Hematopoietic multipotent progenitor cell treated with erythropoietin and hydrocortisone succinate and interleukin-3 and kit ligand, for 17 days (in vitro differentiated cells): ENCODE measurements at regions not wholly inside any gene's neighbourhood (a gene's known extent, or its start where the extent isn't known, plus 50 kb on each side); places are given as distances from the start of the nearest gene placed in this dataset.
"Not testable (repeated sequence)": the region's sequence is repeated elsewhere in the genome, so short reads cannot be mapped to it uniquely, and the experiment has no call there.

ENCODE experiments used
- DNase-seq: peaks from one replicate; pipeline ENCODE4 v3.0.0-alpha.2; 2015; ENCODE audit warnings: low spot score

- no peak for DNase-seq
These were observed 176.4 kb downstream of the TFAP2B start for GRCh38 chr6:50995036-50995435.

DNA sequence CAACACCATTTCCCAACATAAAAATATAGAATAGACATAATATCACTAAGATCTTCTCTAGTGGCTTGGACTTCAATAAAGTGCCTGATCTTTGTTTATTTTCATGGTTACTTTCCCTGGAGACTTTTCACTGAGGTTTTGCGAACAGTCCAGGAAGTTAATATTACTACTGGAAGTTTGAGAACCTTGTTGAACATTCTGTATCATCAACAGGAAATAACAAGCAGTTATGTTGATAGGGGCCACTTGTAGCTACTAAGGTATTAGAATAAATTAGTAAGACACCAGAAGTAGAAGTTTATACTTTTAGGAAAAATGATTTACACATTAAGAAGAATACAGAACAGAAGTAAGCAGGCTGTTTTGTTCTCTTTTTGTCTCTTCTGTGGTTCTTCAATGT lies 180.2 kb downstream of the TFAP2B start:
- DNase-seq = no peak

- no peak for DNase-seq
These were observed 182.7 kb downstream of the TFAP2B start for GRCh38 chr6:51001399-51001798.

DNA sequence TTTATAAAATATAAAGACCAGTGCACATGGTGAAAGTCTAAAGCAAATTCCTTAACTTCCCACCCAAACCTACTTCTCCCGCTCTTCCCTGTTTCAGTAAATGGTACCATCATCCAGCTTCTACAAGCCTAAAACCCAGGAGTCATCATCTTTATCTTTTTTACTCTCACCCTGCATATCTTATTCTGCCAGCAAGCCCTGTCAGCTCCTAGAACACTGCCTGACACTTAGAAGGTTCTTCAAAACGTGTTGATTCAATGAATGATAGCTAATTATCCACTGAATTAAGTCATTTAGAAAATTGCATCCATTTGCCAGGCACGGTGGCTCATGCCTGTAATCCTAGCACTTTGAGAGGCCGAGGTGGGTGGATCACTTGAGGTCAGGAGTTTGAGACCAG lies 185.7 kb downstream of the TFAP2B start:
- DNase-seq = no peak

DNA sequence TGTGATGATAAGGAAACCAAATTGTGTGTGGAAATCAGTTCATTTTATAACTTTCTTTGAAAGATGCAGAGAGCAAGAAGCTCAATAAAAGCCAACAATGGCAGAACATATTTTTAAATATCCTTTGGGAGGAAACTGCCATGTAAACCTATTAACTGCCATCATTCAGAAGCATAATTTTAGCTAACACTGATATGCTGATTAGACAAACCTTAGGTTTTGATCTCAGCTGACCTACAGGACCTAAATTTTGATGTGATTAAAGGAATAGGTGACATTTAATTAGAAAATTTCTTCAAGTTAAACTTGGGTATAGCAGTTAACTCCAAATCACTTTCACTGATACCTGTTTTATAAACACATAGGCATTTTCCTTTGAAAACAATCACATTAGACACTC lies 187.1 kb downstream of the TFAP2B start:
- no peak for DNase-seq

DNA sequence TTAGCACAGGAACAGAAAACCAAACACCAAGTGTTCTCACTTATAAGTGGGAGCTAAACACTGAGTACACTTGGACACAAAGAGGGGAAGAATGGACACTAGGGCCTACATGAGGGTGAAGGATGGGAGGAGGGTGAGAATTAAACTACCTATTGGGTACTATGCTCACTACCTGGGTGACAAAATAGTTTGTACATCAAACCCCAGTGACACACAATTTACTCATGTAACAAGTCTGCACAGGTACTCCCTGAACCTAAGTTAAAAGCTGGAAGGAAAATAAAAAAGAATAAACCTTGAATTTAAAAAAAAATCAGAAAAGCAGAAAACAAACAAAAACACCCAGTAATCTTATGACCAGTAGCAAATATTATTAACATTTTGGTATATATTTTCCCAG lies 188.6 kb downstream of the TFAP2B start:
- no peak for DNase-seq

- DNase-seq = not testable (repeated sequence)
These were observed 190.0 kb downstream of the TFAP2B start for GRCh38 chr6:51008693-51009092.

DNA sequence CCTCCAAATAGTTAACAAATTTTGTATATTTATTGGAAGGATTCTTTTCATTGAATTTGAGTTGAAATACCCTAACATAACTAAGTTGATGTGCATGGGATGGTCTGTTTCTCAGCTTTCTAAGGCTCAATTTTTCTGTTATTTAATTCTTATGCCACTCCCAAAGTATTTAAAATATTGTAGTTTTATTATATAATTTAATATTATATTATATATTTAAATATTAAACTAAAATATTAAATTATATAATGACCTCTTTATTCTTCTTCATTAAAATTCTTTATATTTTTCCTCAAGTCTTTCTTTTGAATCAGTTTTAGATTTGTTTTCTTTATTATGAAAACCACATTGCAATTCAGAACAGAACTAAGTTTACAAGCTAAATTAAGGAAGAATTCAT lies 194.7 kb downstream of the TFAP2B start:
- DNase-seq = no peak

DNA sequence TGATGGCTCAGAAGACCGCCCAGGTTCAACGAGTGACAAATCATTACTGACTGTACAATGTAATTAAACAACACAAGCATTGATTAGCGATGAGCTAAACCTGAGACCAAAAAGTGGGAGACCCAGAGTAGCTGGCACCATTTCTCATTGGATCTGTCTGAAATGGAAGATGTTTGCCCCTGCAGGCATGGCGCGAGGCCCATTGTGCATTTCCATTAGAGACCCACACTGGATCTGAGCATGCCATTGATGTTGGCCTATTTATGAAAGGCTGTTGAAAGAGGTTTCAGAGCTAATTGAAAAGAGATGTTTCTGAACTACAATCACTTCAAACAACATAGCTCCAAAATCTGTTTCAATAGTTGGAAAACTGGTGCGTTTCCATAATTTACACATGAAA lies 196.7 kb downstream of the TFAP2B start:
- DNase-seq = no peak

DNA sequence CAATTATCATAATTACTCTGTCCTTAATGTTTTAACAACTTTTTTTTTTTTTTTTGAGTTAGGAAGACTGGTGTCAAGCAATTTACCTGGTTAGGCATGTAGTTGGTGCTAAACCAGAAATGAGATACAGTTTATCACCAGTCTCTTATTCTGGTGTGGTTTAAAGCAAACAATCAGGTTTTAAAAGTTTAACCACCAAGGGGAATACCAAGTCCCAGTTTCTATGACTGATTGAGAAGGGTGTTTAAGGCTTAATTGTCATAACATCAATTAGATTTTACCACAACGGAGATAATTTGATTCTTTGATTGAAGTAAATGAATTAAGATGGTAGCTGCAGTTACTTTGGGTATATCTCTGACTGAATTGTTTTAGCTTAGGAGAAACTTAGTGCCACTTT lies 197.8 kb downstream of the TFAP2B start:
- DNase-seq = no peak

- DNase-seq = no peak
These were observed 201.1 kb downstream of the TFAP2B start for GRCh38 chr6:51019806-51020205.

DNA sequence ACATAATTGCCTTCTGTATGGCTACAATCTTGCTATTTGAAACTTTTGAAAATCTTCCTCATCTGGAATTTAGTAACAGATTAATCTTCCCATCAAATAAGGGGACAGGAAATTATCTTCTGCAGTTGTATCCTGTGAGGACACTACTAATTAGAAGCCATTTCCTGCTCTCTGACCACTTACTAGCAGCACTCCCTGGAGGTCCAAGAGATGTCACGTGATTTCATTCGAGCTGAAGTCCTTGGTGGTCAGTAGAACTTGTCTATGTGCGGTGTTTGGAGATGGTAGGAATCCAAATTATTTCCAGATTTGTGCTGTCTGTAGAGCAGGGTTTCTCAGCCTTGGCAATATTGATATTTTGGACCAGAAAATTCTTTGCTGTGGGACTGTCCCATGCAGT lies 202.5 kb downstream of the TFAP2B start:
- DNase-seq = no peak

GRCh38 chr6:51024126-51024525 lies 205.5 kb downstream of the TFAP2B start:
- no peak for DNase-seq

DNA sequence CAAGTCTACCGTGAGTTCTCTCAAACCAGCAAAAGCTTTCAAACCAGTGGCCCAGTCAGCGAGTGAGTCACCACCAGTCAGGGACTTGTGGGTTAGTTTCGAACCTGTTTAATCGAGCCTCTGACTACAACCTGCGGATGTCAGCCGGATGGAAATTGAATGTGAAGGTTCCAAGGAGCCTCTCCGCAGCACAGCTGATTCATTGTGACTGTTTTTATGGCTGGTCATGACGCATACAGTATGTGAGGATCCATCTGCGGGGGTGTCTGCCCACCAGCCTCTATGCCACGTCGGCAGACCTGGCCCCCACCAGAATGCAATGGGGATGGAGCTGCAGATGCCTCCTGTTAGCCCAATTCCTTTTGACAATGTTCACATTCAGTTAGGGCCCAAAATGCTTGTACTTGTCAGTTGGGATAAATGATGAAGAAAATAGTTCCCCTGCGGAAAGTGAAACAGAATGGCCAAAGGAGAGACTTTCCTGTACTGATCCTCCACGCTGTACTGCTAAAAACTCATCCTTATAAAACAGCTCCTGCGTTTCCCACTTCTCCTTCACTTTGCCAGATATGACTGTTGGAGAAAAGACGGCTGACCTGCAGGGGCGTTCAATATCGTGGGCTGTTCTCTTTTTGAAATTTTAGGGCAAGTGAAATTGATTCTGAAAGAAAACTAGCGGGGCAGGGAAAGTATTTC lies 206.6 kb downstream of the TFAP2B start:
- no peak for DNase-seq

GRCh38 chr6:51027283-51028065 lies 208.8 kb downstream of the TFAP2B start:
- no peak for DNase-seq

- no peak for DNase-seq
These were observed 209.6 kb downstream of the TFAP2B start for GRCh38 chr6:51028276-51028675.

- no peak for DNase-seq
These were observed 210.9 kb downstream of the TFAP2B start for GRCh38 chr6:51029561-51029960.

DNA sequence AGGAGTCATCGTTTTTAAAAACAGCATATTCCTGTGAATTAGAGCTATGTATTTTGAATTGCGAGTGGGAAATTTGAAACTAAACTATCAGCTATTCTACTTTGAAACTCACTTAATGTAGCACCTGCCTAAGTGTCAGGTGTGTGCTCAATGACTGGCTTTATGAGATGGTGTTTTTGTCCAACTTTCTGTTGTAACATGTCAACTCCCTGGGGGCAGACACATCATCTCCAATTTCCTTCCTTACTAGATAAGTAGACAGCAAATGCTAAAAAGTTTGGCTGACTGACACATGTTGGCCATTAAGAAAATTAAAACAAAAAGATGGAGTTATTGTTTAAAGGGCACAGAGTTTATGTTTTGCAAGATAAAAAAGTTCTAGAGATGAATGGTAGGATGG lies 226.9 kb downstream of the TFAP2B start:
- no peak for DNase-seq

- DNase-seq = no peak
These were observed 230.8 kb downstream of the TFAP2B start for GRCh38 chr6:51049288-51049982.

GRCh38 chr6:51049983-51050877 lies 231.6 kb downstream of the TFAP2B start:
- no peak for DNase-seq

- not testable (repeated sequence) for DNase-seq
These were observed 234.0 kb downstream of the TFAP2B start for GRCh38 chr6:51052716-51053115.

DNA sequence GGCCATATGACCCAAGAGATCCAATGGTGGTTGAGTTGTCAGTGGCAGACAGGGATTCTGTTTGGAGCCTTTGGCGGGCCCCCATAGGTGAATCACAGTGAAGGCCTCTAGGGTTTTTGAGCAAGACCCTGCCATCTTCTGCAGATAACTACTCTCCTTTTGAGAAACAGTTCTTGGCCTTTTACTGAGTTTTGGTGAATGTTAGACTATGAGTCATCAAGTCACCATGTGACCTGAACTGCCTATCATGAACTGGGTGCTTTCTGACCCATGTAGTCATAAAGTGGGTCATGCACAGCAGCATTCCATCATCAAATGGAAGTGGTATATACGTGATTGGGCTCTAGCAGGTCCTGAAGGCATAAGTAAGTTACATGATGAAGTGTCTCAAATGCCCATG lies 236.6 kb downstream of the TFAP2B start:
- DNase-seq = not testable (repeated sequence)
